CD8-positive, alpha-beta memory T cell (primary cell): ENCODE measurements at regions not wholly inside any gene's neighbourhood (a gene's known extent, or its start where the extent isn't known, plus 50 kb on each side); places are given as distances from the start of the nearest gene placed in this dataset.

Experiments used
- CTCF ChIA-PET: fragments of 350-600 bp; sonication (Branson Sonifier 250); formaldehyde crosslinking; loops from one replicate; lab custom pipeline; 2021; ENCODE audit warnings: antibody characterized with exemption; lab: Charles Lee
- POLR2A ChIA-PET: fragments of 350-600 bp; sonication (Branson Sonifier 250); formaldehyde crosslinking; loops from one replicate; lab custom pipeline; 2021; ENCODE audit warnings: antibody characterized with exemption; lab: Charles Lee
- DNase-seq, 5 donors: peaks; one replicate each; pipeline versions ENCODE4 v3.0.0 to v3.0.0-alpha.2; 2020 to 2022; ENCODE audit warnings: mixed read lengths in 1 of 5
- H3K27ac ChIP-seq: one replicate; pipeline ENCODE4 v1.7.0; 2013; ENCODE audit warnings: low read depth, mild to moderate bottlenecking, low read length, moderate library complexity
- H3K27me3 ChIP-seq: 2 replicates; pipeline ENCODE4 v1.7.0; 2013; ENCODE audit warnings: low read length, mild to moderate bottlenecking; ENCODE audit not compliant: insufficient read depth, poor library complexity, severe bottlenecking
- H3K36me3 ChIP-seq: 2 replicates; pipeline ENCODE4 v1.7.0; 2013; ENCODE audit warnings: mild to moderate bottlenecking, low read length, moderate library complexity; ENCODE audit not compliant: insufficient read depth
- H3K4me1 ChIP-seq: 2 replicates; pipeline ENCODE4 v1.7.0; 2013; ENCODE audit warnings: mild to moderate bottlenecking, low read length, moderate library complexity; ENCODE audit not compliant: insufficient read depth
- H3K4me3 ChIP-seq: 2 replicates; pipeline ENCODE4 v1.7.0; 2013; ENCODE audit warnings: mild to moderate bottlenecking, low read length
- H3K9me3 ChIP-seq: 2 replicates; pipeline ENCODE4 v1.7.0; 2013; ENCODE audit warnings: mild to moderate bottlenecking, low read length
- H3K27ac Mint-ChIP-seq, 8 donors: one replicate each; pipeline ENCODE4 v1.8.0; 2020 to 2021; ENCODE audit warnings: mixed read lengths in 8 of 8, mild to moderate bottlenecking in 6 of 8, inconsistent platforms in 3 of 8, moderate library complexity in 3 of 8
- H3K27me3 Mint-ChIP-seq, 2 donors: one replicate each; pipeline ENCODE4 v1.8.0; 2020 to 2021; ENCODE audit warnings: mixed read lengths in 2 of 2, mild to moderate bottlenecking in 1 of 2, moderate library complexity in 1 of 2
- H3K36me3 Mint-ChIP-seq, 3 donors: one replicate each; pipeline ENCODE4 v1.8.0; 2020 to 2021; ENCODE audit warnings: mixed read lengths in 3 of 3, inconsistent platforms in 1 of 3, mild to moderate bottlenecking in 1 of 3
- H3K4me1 Mint-ChIP-seq, 3 donors: one replicate each; pipeline ENCODE4 v1.8.0; 2020 to 2021; ENCODE audit warnings: mixed read lengths in 3 of 3, inconsistent platforms in 1 of 3, mild to moderate bottlenecking in 1 of 3
- H3K4me3 Mint-ChIP-seq, 7 donors: one replicate each; pipeline ENCODE4 v1.8.0; 2020 to 2021; ENCODE audit warnings: mixed read lengths in 7 of 7, mild to moderate bottlenecking in 6 of 7, moderate library complexity in 4 of 7, inconsistent platforms in 2 of 7
- H3K9me3 Mint-ChIP-seq, 5 donors: one replicate each; pipeline ENCODE4 v1.8.0; 2020 to 2022; ENCODE audit warnings: mixed read lengths in 5 of 5, mild to moderate bottlenecking in 3 of 5, moderate library complexity in 2 of 5, inconsistent platforms in 1 of 5

DNA sequence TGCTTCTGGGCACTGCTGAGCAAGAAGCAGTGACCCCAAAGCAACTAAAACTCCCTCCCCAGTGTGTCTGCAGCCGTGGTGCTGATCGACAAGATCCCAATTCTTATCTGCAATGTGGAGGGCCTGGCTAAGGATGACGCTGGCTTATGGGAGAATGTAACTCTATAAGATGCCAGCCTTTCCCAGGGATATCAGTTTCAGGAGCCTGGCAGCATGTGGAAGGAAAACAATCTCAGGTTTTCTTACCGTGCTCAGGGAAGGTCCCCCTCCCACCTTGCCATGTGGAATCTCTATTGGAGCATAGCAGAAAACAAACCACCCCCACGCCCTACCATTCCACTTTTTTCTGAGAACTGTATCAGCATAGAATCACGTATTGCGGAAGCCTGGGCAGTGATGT, 87.7 kb upstream of the PTPN3 start:
- no peaks in the 10 kb centered on the region for H3K4me1 Mint-ChIP-seq
- Histone ChIP-seq H3K36me3 (no peaks in the 10 kb centered on the region), H3K4me3 (no peak overlapping the region), H3K9me3 (no peaks in the 10 kb centered on the region), H3K27me3 (no peaks in the 10 kb centered on the region), H3K27ac (no peak overlapping the region), H3K4me1 (no peaks in the 10 kb centered on the region)
- no peak overlapping the region for H3K4me3 Mint-ChIP-seq
- no peaks in the 10 kb centered on the region for H3K27me3 Mint-ChIP-seq
- no peak overlapping the region for H3K27ac Mint-ChIP-seq
- H3K9me3 Mint-ChIP-seq, result peaks cover 0 to 8% (median 5%) of the 10 kb centered on the region in 5 donors
- H3K36me3 Mint-ChIP-seq, result no peaks in the 10 kb centered on the region
- no peak for DNase-seq
- POLR2A ChIA-PET, result no interaction called here
- CTCF ChIA-PET, result no interaction called here

DNA sequence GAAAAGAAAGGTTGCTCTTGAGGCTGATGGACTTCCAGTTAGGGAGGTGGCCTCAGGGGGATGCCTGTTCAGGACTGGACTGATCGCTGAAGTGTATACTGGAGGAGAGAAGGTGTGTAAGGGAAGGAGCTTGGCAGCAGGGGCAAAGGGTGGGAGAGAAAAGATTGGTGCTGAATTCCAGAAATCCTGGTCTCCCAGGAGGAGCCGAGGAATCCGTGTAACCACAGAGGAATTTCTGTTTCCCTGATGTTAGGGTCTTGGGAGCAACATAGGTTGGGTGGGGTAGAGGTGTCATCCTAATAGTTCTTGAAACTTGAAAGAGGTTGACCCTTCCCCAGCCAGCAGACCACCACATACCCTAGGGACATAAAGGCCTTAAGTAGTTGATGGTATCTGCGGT, 88.9 kb upstream of the PTPN3 start:
- Histone ChIP-seq H3K36me3 (no peaks in the 10 kb centered on the region), H3K4me1 (no peaks in the 10 kb centered on the region), H3K27me3 (no peaks in the 10 kb centered on the region), H3K27ac (no peak overlapping the region), H3K4me3 (no peak overlapping the region), H3K9me3 (no peaks in the 10 kb centered on the region)
- ChIA-PET CTCF (no interaction called here), POLR2A (no interaction called here)
- no peak for DNase-seq
- peaks cover 0 to 8% (median 4%) of the 10 kb centered on the region in 5 donors for H3K9me3 Mint-ChIP-seq
- no peaks in the 10 kb centered on the region for H3K36me3 Mint-ChIP-seq
- no peak overlapping the region for H3K4me3 Mint-ChIP-seq
- no peaks in the 10 kb centered on the region for H3K27me3 Mint-ChIP-seq
- H3K4me1 Mint-ChIP-seq, result no peaks in the 10 kb centered on the region
- H3K27ac Mint-ChIP-seq, result no peak overlapping the region

DNA sequence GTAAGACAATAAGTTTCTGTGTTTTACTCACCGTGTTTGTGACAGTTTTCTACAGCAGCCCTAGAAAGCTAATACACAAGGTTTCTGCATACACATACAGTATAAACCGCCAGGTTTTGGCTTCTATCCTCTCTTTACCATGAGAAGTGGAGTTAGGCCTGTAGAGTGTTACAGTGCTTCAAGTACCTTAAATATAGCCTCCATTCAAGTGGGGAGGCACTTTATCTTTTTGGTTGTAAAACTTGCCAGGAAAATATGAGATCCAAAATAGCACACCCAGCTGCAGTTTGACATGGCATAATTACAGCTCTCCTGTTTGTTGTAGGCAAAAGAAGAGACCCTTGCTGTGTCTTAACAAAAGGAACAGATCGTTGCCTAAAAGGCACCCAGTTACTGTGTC, 90.3 kb upstream of the PTPN3 start:
- POLR2A ChIA-PET, result no interaction called here
- CTCF ChIA-PET, result no interaction called here
- H3K27ac Mint-ChIP-seq, result no peak overlapping the region

DNA sequence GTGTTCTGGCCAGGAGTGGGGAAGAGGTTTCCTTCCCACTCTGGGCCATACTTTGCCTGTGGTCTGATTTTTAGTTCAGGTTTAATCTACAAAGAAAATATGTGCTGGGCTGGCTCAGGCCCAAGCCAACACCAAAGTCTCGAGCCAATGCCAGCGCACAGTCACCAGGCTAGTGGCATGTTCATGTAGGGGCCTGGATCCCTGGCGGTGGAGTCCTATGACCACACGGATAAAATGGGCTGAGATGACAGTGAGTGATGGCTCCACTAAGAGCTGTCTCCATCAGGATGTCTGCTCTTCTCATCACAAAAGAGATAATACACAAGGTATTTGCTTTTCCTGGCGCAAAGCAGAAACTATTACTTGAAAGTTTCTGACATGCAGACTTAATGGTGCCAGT, 92.9 kb upstream of the PTPN3 start:
- DNase-seq, result no peak
- H3K9me3 ChIP-seq, result no peaks in the 10 kb centered on the region
- no peaks in the 10 kb centered on the region for H3K27me3 ChIP-seq
- Mint-ChIP-seq H3K27ac (no peak overlapping the region), H3K27me3 (no peaks in the 10 kb centered on the region), H3K9me3 (peaks cover 0 to 7% (median 5%) of the 10 kb centered on the region in 5 donors), H3K4me1 (no peaks in the 10 kb centered on the region), H3K4me3 (no peak overlapping the region), H3K36me3 (peaks cover 0 to 2% (median 0%) of the 10 kb centered on the region in 3 donors)
- H3K27ac ChIP-seq, result no peak overlapping the region
- ChIA-PET POLR2A (no interaction called here), CTCF (no interaction called here)
- H3K4me3 ChIP-seq, result no peak overlapping the region
- no peaks in the 10 kb centered on the region for H3K36me3 ChIP-seq
- H3K4me1 ChIP-seq, result no peaks in the 10 kb centered on the region

More for the DNA sequence above, 90.3 kb upstream of the PTPN3 start:
- H3K36me3 Mint-ChIP-seq, result peaks cover 0 to 2% (median 0%) of the 10 kb centered on the region in 3 donors
- Histone ChIP-seq H3K27ac (no peak overlapping the region), H3K4me1 (no peaks in the 10 kb centered on the region), H3K4me3 (no peak overlapping the region), H3K27me3 (no peaks in the 10 kb centered on the region), H3K9me3 (no peaks in the 10 kb centered on the region), H3K36me3 (no peaks in the 10 kb centered on the region)
- no peak for DNase-seq
- H3K4me3 Mint-ChIP-seq, result no peak overlapping the region
- no peaks in the 10 kb centered on the region for H3K4me1 Mint-ChIP-seq
- H3K9me3 Mint-ChIP-seq, result peaks cover 0 to 8% (median 4%) of the 10 kb centered on the region in 5 donors
- no peaks in the 10 kb centered on the region for H3K27me3 Mint-ChIP-seq

DNA sequence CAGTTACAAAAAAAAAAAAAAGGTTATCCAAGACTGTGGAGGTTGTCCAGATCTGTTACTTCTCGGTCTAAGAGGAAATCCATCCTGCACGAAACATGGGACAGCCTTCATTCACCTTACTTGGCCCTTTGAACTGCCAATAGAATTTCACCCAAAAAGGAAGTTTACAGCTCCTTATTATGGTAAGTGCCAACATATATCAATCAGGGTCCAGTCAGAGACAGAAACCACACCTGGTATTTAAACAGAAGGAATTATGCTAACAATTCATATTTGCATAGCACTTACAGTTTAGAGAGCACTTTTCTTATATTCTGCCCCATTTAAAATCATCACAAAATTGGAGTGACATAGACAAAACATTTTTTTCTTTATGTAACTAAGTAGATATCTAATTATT, 93.6 kb upstream of the PTPN3 start:
- Mint-ChIP-seq H3K4me1 (no peaks in the 10 kb centered on the region), H3K9me3 (peaks cover 0 to 7% (median 5%) of the 10 kb centered on the region in 5 donors), H3K27me3 (no peaks in the 10 kb centered on the region), H3K4me3 (no peak overlapping the region), H3K36me3 (peaks cover 0 to 2% (median 0%) of the 10 kb centered on the region in 3 donors), H3K27ac (no peak overlapping the region)
- H3K27ac ChIP-seq, result no peak overlapping the region
- no peaks in the 10 kb centered on the region for H3K36me3 ChIP-seq
- H3K4me1 ChIP-seq, result no peaks in the 10 kb centered on the region
- no peak overlapping the region for H3K4me3 ChIP-seq
- CTCF ChIA-PET, result no interaction called here
- no peaks in the 10 kb centered on the region for H3K9me3 ChIP-seq
- POLR2A ChIA-PET, result no interaction called here
- DNase-seq, result no peak
- no peaks in the 10 kb centered on the region for H3K27me3 ChIP-seq

DNA sequence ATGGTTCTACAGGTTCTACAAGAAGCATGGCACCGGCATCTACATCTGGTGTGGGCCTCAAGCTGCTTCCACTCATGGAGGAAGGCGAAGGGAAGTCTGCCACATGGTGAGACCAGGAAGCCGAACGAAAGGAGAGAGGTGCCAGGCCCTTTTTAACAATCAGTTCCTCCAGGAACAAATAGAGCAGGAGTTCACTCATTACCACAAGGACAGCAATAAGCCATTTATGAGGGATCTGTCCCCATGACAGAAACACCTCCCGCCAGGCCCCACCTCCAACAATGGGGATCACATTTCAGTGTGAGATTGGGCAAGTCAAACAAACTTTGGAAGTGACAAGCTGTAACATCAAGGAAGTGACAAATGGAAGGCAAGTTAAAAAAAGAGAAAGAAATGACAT, 95.5 kb upstream of the PTPN3 start:
- DNase-seq, result no peak
- Histone ChIP-seq H3K4me3 (no peak overlapping the region), H3K36me3 (no peaks in the 10 kb centered on the region), H3K27me3 (no peaks in the 10 kb centered on the region), H3K9me3 (no peaks in the 10 kb centered on the region), H3K27ac (no peak overlapping the region), H3K4me1 (no peaks in the 10 kb centered on the region)
- Mint-ChIP-seq H3K4me3 (no peak overlapping the region), H3K27ac (no peak overlapping the region), H3K27me3 (no peaks in the 10 kb centered on the region), H3K4me1 (no peaks in the 10 kb centered on the region), H3K36me3 (peaks cover 0 to 2% (median 0%) of the 10 kb centered on the region in 3 donors), H3K9me3 (peaks cover 0 to 7% (median 6%) of the 10 kb centered on the region in 5 donors)
- CTCF ChIA-PET, result interaction anchor here (1.0 kb wide), 1 partner anchor 9 kb away, joined by 3 read pairs; no protein-coding TSS in a partner anchor
- POLR2A ChIA-PET, result no interaction called here

DNA sequence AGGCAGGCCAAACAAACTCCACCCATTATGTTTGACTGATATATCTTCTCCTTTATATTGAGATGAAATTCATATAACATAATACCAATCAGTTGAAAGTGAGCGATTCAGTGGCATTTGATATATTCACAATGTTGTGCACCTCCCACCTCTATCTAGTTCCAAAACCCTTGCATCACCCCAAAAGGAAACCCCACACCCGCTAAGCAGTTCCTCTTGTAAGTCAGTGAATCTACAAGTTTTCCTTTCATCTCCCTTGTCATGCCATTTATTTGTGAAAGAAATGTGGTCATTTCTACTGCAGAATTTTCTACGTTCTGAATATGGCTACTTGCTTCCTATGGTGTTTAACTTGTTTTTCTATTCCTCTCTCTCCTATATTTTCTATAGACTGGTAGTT, 99.4 kb upstream of the PTPN3 start:
- Histone ChIP-seq H3K36me3 (no peaks in the 10 kb centered on the region), H3K4me3 (no peak overlapping the region), H3K4me1 (no peaks in the 10 kb centered on the region), H3K9me3 (no peaks in the 10 kb centered on the region), H3K27me3 (no peaks in the 10 kb centered on the region), H3K27ac (no peak overlapping the region)
- Mint-ChIP-seq H3K4me3 (no peak overlapping the region), H3K36me3 (peaks cover 0 to 2% (median 0%) of the 10 kb centered on the region in 3 donors), H3K9me3 (peaks cover 0 to 5% (median 2%) of the 10 kb centered on the region in 5 donors), H3K27ac (no peak overlapping the region), H3K27me3 (no peaks in the 10 kb centered on the region), H3K4me1 (no peaks in the 10 kb centered on the region)
- no peak for DNase-seq
- POLR2A ChIA-PET, result no interaction called here
- CTCF ChIA-PET, result no interaction called here

DNA sequence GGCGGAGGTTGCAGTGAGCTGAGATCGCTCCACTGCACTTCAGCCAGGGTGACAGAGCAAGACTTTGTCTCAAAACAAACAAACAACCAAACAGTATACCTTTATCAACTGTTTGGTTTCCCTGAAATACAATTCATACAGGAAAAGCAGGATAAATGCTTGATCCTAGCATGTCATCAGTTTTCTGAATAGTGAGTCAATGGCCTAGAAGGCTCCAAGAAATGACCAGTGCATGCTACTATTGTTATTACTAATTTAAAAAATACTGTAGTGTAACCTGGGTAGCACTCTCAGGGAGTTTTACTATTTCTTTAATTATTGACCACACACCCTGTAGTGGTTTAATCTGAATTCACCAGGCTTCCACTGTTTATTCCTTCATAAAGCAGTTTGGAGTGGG, 101.0 kb upstream of the PTPN3 start:
- no peaks in the 10 kb centered on the region for H3K4me1 ChIP-seq
- no peak overlapping the region for H3K4me3 Mint-ChIP-seq
- no peaks in the 10 kb centered on the region for H3K9me3 ChIP-seq
- H3K9me3 Mint-ChIP-seq, result peaks cover 0 to 5% (median 2%) of the 10 kb centered on the region in 5 donors
- H3K27ac Mint-ChIP-seq, result no peak overlapping the region
- no peaks in the 10 kb centered on the region for H3K36me3 Mint-ChIP-seq
- ChIA-PET CTCF (no interaction called here), POLR2A (no interaction called here)
- H3K36me3 ChIP-seq, result no peaks in the 10 kb centered on the region
- no peaks in the 10 kb centered on the region for H3K4me1 Mint-ChIP-seq
- H3K27me3 ChIP-seq, result no peaks in the 10 kb centered on the region
- H3K27ac ChIP-seq, result no peak overlapping the region
- DNase-seq, result no peak
- H3K4me3 ChIP-seq, result no peak overlapping the region
- H3K27me3 Mint-ChIP-seq, result peaks cover 0 to 2% of the 10 kb centered on the region in 2 donors

DNA sequence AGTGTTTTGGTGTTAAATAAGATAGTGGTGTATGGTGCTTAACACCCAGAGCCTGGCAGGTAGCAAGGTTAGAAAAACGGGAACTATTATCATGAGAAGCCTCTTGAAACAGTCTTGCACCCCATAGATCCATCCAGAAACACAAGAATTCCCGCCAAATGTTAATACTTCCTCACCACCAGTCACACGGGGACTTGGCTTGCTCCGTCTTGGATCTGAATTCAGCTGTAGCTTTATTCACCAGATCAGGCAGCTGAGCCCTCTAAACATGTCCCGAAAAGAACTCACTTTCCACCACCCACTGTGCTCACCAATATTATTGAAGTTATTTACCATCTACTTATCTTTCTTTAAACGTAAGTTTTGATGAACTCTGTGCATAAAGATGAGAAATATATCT, 101.6 kb upstream of the PTPN3 start:
- H3K4me1 ChIP-seq, result no peaks in the 10 kb centered on the region
- Mint-ChIP-seq H3K36me3 (no peaks in the 10 kb centered on the region), H3K27me3 (peaks cover 0 to 2% of the 10 kb centered on the region in 2 donors), H3K9me3 (peaks cover 0 to 5% (median 2%) of the 10 kb centered on the region in 5 donors), H3K4me1 (no peaks in the 10 kb centered on the region), H3K27ac (no peak overlapping the region), H3K4me3 (no peak overlapping the region)
- H3K9me3 ChIP-seq, result no peaks in the 10 kb centered on the region
- no peak overlapping the region for H3K27ac ChIP-seq
- ChIA-PET POLR2A (no interaction called here), CTCF (no interaction called here)
- no peaks in the 10 kb centered on the region for H3K36me3 ChIP-seq
- H3K27me3 ChIP-seq, result no peaks in the 10 kb centered on the region
- H3K4me3 ChIP-seq, result no peak overlapping the region
- no peak for DNase-seq
